ENCODE measurements at regions not wholly inside any gene's neighbourhood (a gene's known extent, or its start where the extent isn't known, plus 50 kb on each side); places are given as distances from the start of the nearest gene placed in this dataset.

DNA sequence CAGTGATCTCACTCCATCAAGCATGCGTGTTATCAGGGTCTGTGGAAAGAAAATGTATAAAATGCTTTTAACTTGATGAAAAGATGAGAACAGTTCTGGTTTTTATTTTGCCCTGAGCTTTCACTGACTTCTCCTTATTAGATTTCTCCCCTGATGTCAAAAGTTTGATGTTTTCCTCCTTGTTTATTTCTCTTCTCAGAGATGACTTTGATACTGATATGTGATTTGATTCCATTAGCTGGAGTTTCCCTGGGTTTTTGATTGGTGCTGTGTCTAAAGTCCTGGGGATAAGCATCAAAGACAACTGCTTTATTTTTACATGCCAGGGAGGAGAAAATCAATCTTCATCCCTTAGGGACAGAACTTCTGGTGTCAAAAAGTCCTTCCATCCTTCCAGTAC is 510.0 kb downstream of the KCTD16 start (continued):
- TF ChIP-seq, protein P1, sequence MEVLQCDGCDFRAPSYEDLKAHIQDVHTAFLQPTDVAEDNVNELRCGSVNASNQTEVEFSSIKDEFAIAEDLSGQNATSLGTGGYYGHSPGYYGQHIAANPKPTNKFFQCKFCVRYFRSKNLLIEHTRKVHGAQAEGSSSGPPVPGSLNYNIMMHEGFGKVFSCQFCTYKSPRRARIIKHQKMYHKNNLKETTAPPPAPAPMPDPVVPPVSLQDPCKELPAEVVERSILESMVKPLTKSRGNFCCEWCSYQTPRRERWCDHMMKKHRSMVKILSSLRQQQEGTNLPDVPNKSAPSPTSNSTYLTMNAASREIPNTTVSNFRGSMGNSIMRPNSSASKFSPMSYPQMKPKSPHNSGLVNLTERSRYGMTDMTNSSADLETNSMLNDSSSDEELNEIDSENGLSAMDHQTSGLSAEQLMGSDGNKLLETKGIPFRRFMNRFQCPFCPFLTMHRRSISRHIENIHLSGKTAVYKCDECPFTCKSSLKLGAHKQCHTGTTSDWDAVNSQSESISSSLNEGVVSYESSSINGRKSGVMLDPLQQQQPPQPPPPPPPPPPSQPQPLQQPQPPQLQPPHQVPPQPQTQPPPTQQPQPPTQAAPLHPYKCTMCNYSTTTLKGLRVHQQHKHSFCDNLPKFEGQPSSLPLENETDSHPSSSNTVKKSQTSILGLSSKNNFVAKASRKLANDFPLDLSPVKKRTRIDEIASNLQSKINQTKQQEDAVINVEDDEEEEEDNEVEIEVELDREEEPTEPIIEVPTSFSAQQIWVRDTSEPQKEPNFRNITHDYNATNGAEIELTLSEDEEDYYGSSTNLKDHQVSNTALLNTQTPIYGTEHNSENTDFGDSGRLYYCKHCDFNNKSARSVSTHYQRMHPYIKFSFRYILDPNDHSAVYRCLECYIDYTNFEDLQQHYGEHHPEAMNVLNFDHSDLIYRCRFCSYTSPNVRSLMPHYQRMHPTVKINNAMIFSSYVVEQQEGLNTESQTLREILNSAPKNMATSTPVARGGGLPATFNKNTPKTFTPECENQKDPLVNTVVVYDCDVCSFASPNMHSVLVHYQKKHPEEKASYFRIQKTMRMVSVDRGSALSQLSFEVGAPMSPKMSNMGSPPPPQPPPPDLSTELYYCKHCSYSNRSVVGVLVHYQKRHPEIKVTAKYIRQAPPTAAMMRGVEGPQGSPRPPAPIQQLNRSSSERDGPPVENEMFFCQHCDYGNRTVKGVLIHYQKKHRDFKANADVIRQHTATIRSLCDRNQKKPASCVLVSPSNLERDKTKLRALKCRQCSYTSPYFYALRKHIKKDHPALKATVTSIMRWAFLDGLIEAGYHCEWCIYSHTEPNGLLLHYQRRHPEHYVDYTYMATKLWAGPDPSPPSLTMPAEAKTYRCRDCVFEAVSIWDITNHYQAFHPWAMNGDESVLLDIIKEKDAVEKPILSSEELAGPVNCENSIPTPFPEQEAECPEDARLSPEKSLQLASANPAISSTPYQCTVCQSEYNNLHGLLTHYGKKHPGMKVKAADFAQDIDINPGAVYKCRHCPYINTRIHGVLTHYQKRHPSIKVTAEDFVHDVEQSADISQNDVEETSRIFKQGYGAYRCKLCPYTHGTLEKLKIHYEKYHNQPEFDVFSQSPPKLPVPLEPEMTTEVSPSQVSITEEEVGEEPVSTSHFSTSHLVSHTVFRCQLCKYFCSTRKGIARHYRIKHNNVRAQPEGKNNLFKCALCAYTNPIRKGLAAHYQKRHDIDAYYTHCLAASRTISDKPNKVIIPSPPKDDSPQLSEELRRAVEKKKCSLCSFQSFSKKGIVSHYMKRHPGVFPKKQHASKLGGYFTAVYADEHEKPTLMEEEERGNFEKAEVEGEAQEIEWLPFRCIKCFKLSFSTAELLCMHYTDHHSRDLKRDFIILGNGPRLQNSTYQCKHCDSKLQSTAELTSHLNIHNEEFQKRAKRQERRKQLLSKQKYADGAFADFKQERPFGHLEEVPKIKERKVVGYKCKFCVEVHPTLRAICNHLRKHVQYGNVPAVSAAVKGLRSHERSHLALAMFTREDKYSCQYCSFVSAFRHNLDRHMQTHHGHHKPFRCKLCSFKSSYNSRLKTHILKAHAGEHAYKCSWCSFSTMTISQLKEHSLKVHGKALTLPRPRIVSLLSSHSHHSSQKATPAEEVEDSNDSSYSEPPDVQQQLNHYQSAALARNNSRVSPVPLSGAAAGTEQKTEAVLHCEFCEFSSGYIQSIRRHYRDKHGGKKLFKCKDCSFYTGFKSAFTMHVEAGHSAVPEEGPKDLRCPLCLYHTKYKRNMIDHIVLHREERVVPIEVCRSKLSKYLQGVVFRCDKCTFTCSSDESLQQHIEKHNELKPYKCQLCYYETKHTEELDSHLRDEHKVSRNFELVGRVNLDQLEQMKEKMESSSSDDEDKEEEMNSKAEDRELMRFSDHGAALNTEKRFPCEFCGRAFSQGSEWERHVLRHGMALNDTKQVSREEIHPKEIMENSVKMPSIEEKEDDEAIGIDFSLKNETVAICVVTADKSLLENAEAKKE (CRISPR knock-in tag; IDR thresholded peaks at IDR 0.05) = no peak
- TF ChIP-seq ZNF331 (CRISPR knock-in tag; IDR thresholded peaks at IDR 0.05; ENCODE audit: low read depth) = no peak

DNA sequence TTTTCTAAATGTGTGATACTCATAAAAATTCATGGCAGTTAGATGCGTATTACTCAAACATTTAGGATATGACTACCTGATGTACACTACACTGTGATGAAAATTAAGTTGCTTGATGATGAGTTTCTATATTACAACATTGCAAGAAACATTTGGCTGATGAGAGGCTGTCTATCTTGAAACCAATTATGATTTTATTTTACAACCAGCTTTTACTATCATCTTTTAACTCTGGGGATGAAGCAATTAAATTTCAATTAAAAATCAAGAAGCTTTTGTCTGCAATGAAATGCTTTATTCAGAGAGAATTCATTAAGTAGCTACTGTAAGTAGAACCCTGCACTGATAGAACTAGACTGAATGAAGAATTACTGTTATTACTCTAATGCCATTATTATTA is 500.4 kb downstream of the KCTD16 start:
- Mint-ChIP-seq H3K4me3 (no peak overlapping the region), H3K27ac (no peak overlapping the region), H3K4me1 (no peaks in the 10 kb centered on the region), H3K9me3 (no peaks in the 10 kb centered on the region), H3K27me3 (ENCODE audit: insufficient read depth, low read depth, poor library complexity) (peaks cover 3% of the 10 kb centered on the region), H3K36me3 (ENCODE audit: low read depth) (no peaks in the 10 kb centered on the region)
- Histone ChIP-seq H3K4me2 (no peak overlapping the region), H3K4me3 (no peak overlapping the region), H3F3A (replicated peaks; ENCODE audit: low read depth) (no peaks in the 10 kb centered on the region), H3K36me3 (ENCODE audit: insufficient read depth) (no peaks in the 10 kb centered on the region), H3K4me1 (ENCODE audit: insufficient read depth) (no peaks in the 10 kb centered on the region), H3K9me2 (ENCODE audit: insufficient read depth) (no peaks in the 10 kb centered on the region), H4K20me1 (replicated peaks; ENCODE audit: insufficient read depth) (no peaks in the 10 kb centered on the region), H3K27ac (ENCODE audit: low read depth) (no peak overlapping the region), H3K79me2 (replicated peaks; ENCODE audit: insufficient read depth) (no peaks in the 10 kb centered on the region), H3K27me3 (ENCODE audit: insufficient read depth) (no peaks in the 10 kb centered on the region), H2AFZ (no peak overlapping the region)
- TF ChIP-seq ZNF114 (CRISPR knock-in tag; IDR thresholded peaks at IDR 0.05) (no peak), JUNB (IDR thresholded peaks at IDR 0.05; ENCODE audit: unreplicated experiment) (no peak)
- DNase-seq (ENCODE audit: low spot score) = no peak
- ATAC-seq = no peak

DNA sequence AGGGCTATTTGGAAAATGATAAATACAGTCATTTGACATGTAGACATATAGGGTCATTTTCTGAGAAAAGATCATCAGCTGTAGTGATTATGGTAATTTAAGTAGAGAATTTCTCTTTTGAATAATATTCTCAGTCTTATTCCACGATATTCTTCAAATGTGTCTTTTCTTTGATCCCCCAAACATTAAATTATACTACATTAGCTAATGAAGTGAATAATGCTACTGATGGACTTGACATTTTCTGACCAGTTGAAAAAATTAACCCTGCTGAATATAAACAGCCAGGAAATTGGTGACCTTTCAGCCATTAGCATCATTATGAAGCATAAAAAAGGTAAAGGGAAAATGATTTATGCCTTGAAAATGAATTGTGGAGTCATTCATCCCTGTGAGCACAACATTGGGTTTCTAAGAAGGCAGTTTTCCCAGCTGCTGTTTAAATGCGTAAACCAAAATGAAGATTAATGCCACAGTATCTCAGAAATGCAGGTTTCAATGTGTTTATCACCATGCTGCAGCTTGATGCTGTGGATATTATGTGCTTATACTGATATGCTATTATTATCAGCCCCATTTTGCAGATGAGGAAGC is 489.1 kb downstream of the KCTD16 start:
- Histone ChIP-seq H3F3A (replicated peaks; ENCODE audit: low read depth) (no peaks in the 10 kb centered on the region), H3K27me3 (ENCODE audit: insufficient read depth) (no peaks in the 10 kb centered on the region), H3K36me3 (ENCODE audit: insufficient read depth) (no peaks in the 10 kb centered on the region), H3K4me1 (ENCODE audit: insufficient read depth) (no peaks in the 10 kb centered on the region), H4K20me1 (replicated peaks; ENCODE audit: insufficient read depth) (no peaks in the 10 kb centered on the region), H3K4me2 (no peak overlapping the region), H2AFZ (no peak overlapping the region), H3K79me2 (replicated peaks; ENCODE audit: insufficient read depth) (no peaks in the 10 kb centered on the region), H3K9me2 (ENCODE audit: insufficient read depth) (no peaks in the 10 kb centered on the region), H3K27ac (ENCODE audit: low read depth) (no peak overlapping the region), H3K4me3 (no peak overlapping the region)
- TF ChIP-seq, protein P2, sequence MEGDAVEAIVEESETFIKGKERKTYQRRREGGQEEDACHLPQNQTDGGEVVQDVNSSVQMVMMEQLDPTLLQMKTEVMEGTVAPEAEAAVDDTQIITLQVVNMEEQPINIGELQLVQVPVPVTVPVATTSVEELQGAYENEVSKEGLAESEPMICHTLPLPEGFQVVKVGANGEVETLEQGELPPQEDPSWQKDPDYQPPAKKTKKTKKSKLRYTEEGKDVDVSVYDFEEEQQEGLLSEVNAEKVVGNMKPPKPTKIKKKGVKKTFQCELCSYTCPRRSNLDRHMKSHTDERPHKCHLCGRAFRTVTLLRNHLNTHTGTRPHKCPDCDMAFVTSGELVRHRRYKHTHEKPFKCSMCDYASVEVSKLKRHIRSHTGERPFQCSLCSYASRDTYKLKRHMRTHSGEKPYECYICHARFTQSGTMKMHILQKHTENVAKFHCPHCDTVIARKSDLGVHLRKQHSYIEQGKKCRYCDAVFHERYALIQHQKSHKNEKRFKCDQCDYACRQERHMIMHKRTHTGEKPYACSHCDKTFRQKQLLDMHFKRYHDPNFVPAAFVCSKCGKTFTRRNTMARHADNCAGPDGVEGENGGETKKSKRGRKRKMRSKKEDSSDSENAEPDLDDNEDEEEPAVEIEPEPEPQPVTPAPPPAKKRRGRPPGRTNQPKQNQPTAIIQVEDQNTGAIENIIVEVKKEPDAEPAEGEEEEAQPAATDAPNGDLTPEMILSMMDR (conservative IDR thresholded peaks at IDR 0.05; ENCODE audit: low read depth in 2 of 2) = no peak
- TF ChIP-seq CREB1 (CRISPR knock-in tag; IDR thresholded peaks at IDR 0.05; ENCODE audit: low read depth) = no peak
- TF ChIP-seq POLR2AphosphoS5 (IDR thresholded peaks at IDR 0.05; ENCODE audit: low read depth) = no peak
- no peak for TF ChIP-seq EZH2phosphoT487 (IDR thresholded peaks at IDR 0.05; ENCODE audit: unreplicated experiment)
- TF ChIP-seq STAT1 (IDR thresholded peaks at IDR 0.05; ENCODE audit: unreplicated experiment) = no peak
- Mint-ChIP-seq H3K9me3 (no peaks in the 10 kb centered on the region), H3K27me3 (ENCODE audit: insufficient read depth, low read depth, poor library complexity) (no peaks in the 10 kb centered on the region), H3K27ac (no peak overlapping the region), H3K4me3 (no peak overlapping the region), H3K4me1 (no peaks in the 10 kb centered on the region), H3K36me3 (ENCODE audit: low read depth) (no peaks in the 10 kb centered on the region)
- ATAC-seq (no peak), DNase-seq (ENCODE audit: low spot score) (no peak)

Measured in GM23338 (cell line).